Body of pancreas (tissue), 4 donors: ENCODE measurements at regions not wholly inside any gene's neighbourhood (a gene's known extent, or its start where the extent isn't known, plus 50 kb on each side); places are given as distances from the start of the nearest gene placed in this dataset.

ENCODE experiments used
- ATAC-seq: fragments of 150-250 bp; one replicate; pipeline ENCODE4 v1.9.1; 2016
- DNase-seq, 4 donors: peaks; one replicate each; pipeline ENCODE4 v3.0.0-alpha.2; 2019
- H3K27ac ChIP-seq, 4 donors: fragments of 200-600 bp; sonication (generic); 1 replicate in 3 of 4; 2 replicates in 1 of 4; pipeline versions ENCODE4 v1.5.1 to v1.6.1; 2016 to 2019; ENCODE audit warnings: mild to moderate bottlenecking in 1 of 4, mixed read lengths in 1 of 4, moderate library complexity in 1 of 4
- H3K27me3 ChIP-seq, 2 donors: fragments of 200-600 bp; sonication (generic); one replicate each; pipeline ENCODE4 v1.6.0; 2016; ENCODE audit warnings: mild to moderate bottlenecking in 1 of 2
- H3K36me3 ChIP-seq, 2 donors: fragments of 200-600 bp; sonication (generic); replicated peaks in 1 of 2; 2 replicates each; pipeline ENCODE4 v1.5.1; 2016; ENCODE audit warnings: low read depth in 2 of 2; ENCODE audit not compliant: insufficient read depth in 1 of 2
- H3K4me1 ChIP-seq: fragments of 200-600 bp; sonication (generic); one replicate; pipeline ENCODE4 v1.6.0; 2016
- H3K4me3 ChIP-seq, 2 donors: fragments of 200-600 bp; sonication (generic); 1 replicate in 1 of 2; 2 replicates in 1 of 2; pipeline ENCODE4 v1.5.1; 2016 to 2019
- H3K9me3 ChIP-seq, 3 donors: fragments of 200-600 bp; sonication (generic); 1 replicate in 2 of 3; 2 replicates in 1 of 3; pipeline ENCODE4 v1.5.1; 2016
- CTCF ChIP-seq, 7 experiments: fragments of 450-650 bp in 4 of 7; fragments of 200-600 bp in 3 of 7; sonication (generic) in 3 of 7; IDR thresholded peaks; one replicate each; pipeline ENCODE4 v1.5.1; 2016 to 2019; ENCODE audit warnings: antibody characterized with exemption in 7 of 7
- POLR2A ChIP-seq, 3 donors: fragments of 450-650 bp; IDR thresholded peaks; one replicate each; pipeline ENCODE4 v1.6.1; 2016; ENCODE audit warnings: antibody characterized with exemption in 3 of 3, mild to moderate bottlenecking in 2 of 3
- WGBS, 2 donors: methylation state at CpG; one replicate each; pipeline ENCODE4 v1.1.5; 2017; 5-methylcytosine and 5-hydroxymethylcytosine counted together
- intact Hi-C: fragments of 100-400 bp; cut with DNase I; formaldehyde crosslinking; loops from one replicate; pipeline ENCODE4 v1.15.1; 2023

- WGBS, 2 donors: 82 to 87% methylated on average over 4 of the region's 4 CpGs
- ATAC-seq: no peak
Measured at GRCh38 chr5:9876451-9876850, 246.3 kb upstream of the TAS2R1 start.

GRCh38 chr5:9869616-9870288 is 239.6 kb upstream of the TAS2R1 start:
- no peak overlapping the region for H3K4me3 ChIP-seq
- intact Hi-C loops: no loop called here
- no peak for DNase-seq
- H3K4me1 ChIP-seq: no peaks in the 10 kb centered on the region
- peaks cover 0 to 3% of the 10 kb centered on the region in 2 donors for H3K27me3 ChIP-seq
- no peaks in the 10 kb centered on the region for H3K36me3 ChIP-seq
- TF ChIP-seq CTCF (IDR thresholded peaks at IDR 0.05) (no peak), POLR2A (IDR thresholded peaks at IDR 0.05) (no peak)
- no peak for ATAC-seq
- H3K27ac ChIP-seq: no peak overlapping the region
- peaks cover 0 to 19% (median 0%) of the 10 kb centered on the region in 3 donors for H3K9me3 ChIP-seq
- WGBS, 2 donors: 70 to 75% methylated on average over 2 of the region's 2 CpGs

More at GRCh38 chr5:9876451-9876850, 246.3 kb upstream of the TAS2R1 start:
- intact Hi-C loops: no loop called here
- H3K27me3 ChIP-seq: peaks cover 0 to 3% of the 10 kb centered on the region in 2 donors
- H3K27ac ChIP-seq: no peak overlapping the region
- H3K4me1 ChIP-seq: no peaks in the 10 kb centered on the region
- H3K36me3 ChIP-seq: no peaks in the 10 kb centered on the region
- no peaks in the 10 kb centered on the region for H3K9me3 ChIP-seq
- no peak for DNase-seq
- no peak overlapping the region for H3K4me3 ChIP-seq
- no peak for TF ChIP-seq POLR2A (IDR thresholded peaks at IDR 0.05)
- no peak for TF ChIP-seq CTCF (IDR thresholded peaks at IDR 0.05)

GRCh38 chr5:9865574-9865973 is 235.4 kb upstream of the TAS2R1 start:
- no peak for ATAC-seq
- Histone ChIP-seq H3K4me1 (no peaks in the 10 kb centered on the region), H3K9me3 (peaks cover 0 to 20% (median 0%) of the 10 kb centered on the region in 3 donors), H3K27ac (no peak overlapping the region), H3K36me3 (no peaks in the 10 kb centered on the region), H3K27me3 (no peaks in the 10 kb centered on the region), H3K4me3 (no peak overlapping the region)
- 81 to 83% methylated on average over 1 of the region's 1 CpG for WGBS, 2 donors
- TF ChIP-seq CTCF (IDR thresholded peaks at IDR 0.05): no peak
- no peak for TF ChIP-seq POLR2A (IDR thresholded peaks at IDR 0.05)
- intact Hi-C loops: no loop called here
- no peak for DNase-seq

- DNase-seq (no peak), ATAC-seq (no peak)
- H3K4me1 ChIP-seq: peaks cover 5% of the 10 kb centered on the region
- H3K4me3 ChIP-seq: no peak overlapping the region
- no peak for TF ChIP-seq CTCF (IDR thresholded peaks at IDR 0.05)
- TF ChIP-seq POLR2A (IDR thresholded peaks at IDR 0.05): no peak
- intact Hi-C loops: no loop called here
- no peak overlapping the region for H3K27ac ChIP-seq
- H3K9me3 ChIP-seq: peaks cover 0 to 20% (median 0%) of the 10 kb centered on the region in 3 donors
- no peaks in the 10 kb centered on the region for H3K27me3 ChIP-seq
- 64 to 86% methylated on average over 3 of the region's 3 CpGs for WGBS, 2 donors
- H3K36me3 ChIP-seq: no peaks in the 10 kb centered on the region
Measured at GRCh38 chr5:9864791-9865190, 234.6 kb upstream of the TAS2R1 start.

GRCh38 chr5:9863486-9863885 is 233.3 kb upstream of the TAS2R1 start:
- intact Hi-C loops: no loop called here
- WGBS, 2 donors: 88 to 90% methylated on average over 6 of the region's 6 CpGs
- peaks cover 8% of the 10 kb centered on the region for H3K4me1 ChIP-seq
- ATAC-seq (no peak), DNase-seq (no peak)
- H3K36me3 ChIP-seq: no peaks in the 10 kb centered on the region
- H3K27ac ChIP-seq: no peak overlapping the region
- H3K4me3 ChIP-seq: no peak overlapping the region
- H3K27me3 ChIP-seq: no peaks in the 10 kb centered on the region
- TF ChIP-seq POLR2A (IDR thresholded peaks at IDR 0.05): no peak
- TF ChIP-seq CTCF (IDR thresholded peaks at IDR 0.05): no peak
- H3K9me3 ChIP-seq: peaks cover 0 to 20% (median 0%) of the 10 kb centered on the region in 3 donors
